HEK293 (cell line): ENCODE measurements at regions not wholly inside any gene's neighbourhood (a gene's known extent, or its start where the extent isn't known, plus 50 kb on each side); places are given as distances from the start of the nearest gene placed in this dataset.

Experiments used
- CTCF ChIA-PET: fragments of 350-600 bp; formaldehyde crosslinking; extraction: SDS; loops from one replicate; lab custom pipeline; 2021; ENCODE audit warnings: antibody characterized with exemption; lab: Yijun Ruan, JAX
- POLR2A ChIA-PET: fragments of 300-600 bp; formaldehyde crosslinking; extraction: SDS; loops from one replicate; lab custom pipeline; 2020; ENCODE audit warnings: antibody characterized with exemption, inconsistent platforms; lab: Yijun Ruan, JAX
- H3K27ac ChIP-seq: fragments of 200-500 bp; sonication (Bioruptor generic); 2 replicates; pipeline ENCODE4 v1.5.1; 2014; ENCODE audit warnings: low read depth, low read length, control low read depth, inconsistent platforms; ENCODE audit errors: extremely low read depth
- H3K36me3 ChIP-seq, 2 experiments: fragments of 200-500 bp in 1 of 2; sonication (Bioruptor generic) in 1 of 2; 1 replicate in 1 of 2; 2 replicates in 1 of 2; pipeline ENCODE4 v1.5.1; 2014 to 2017; ENCODE audit warnings: inconsistent platforms in 2 of 2, low read length in 2 of 2; ENCODE audit not compliant: control insufficient read depth in 2 of 2, insufficient read depth in 1 of 2
- H3K4me1 ChIP-seq: fragments of 200-500 bp; sonication (Bioruptor generic); 2 replicates; pipeline ENCODE4 v1.5.1; 2014; ENCODE audit warnings: mild to moderate bottlenecking, low read length, inconsistent platforms; ENCODE audit not compliant: control insufficient read depth, insufficient read depth
- H3K4me3 ChIP-seq: 2 replicates; pipeline ENCODE4 v1.5.1; 2011; ENCODE audit warnings: low read depth, mild to moderate bottlenecking, control low read depth, low read length, moderate library complexity
- H3K9me3 ChIP-seq: fragments of 200-500 bp; sonication (Bioruptor generic); 2 replicates; pipeline ENCODE4 v1.5.1; 2014; ENCODE audit warnings: low read depth, low read length, inconsistent platforms; ENCODE audit not compliant: control insufficient read depth, insufficient read depth
- PRDM2 ChIP-seq: fragments of 450-650 bp; formaldehyde crosslinking; IDR thresholded peaks from 2 replicates; pipeline ENCODE4 v1.5.1; 2016; ENCODE audit warnings: missing biosample characterization, missing genetic modification characterization, borderline replicate concordance
- YY1 ChIP-seq: fragments of 450-650 bp; formaldehyde crosslinking; IDR thresholded peaks from 2 replicates; pipeline ENCODE4 v1.5.1; 2018; ENCODE audit warnings: missing biosample characterization, missing genetic modification characterization
- ZNF132 ChIP-seq: fragments of 450-650 bp; formaldehyde crosslinking; IDR thresholded peaks from 2 replicates; pipeline ENCODE4 v1.5.1; 2017; ENCODE audit warnings: missing biosample characterization, missing genetic modification characterization, borderline replicate concordance
- ZNF366 ChIP-seq: fragments of 450-650 bp; formaldehyde crosslinking; conservative IDR thresholded peaks from 2 replicates; pipeline ENCODE4 v1.5.1; 2016; ENCODE audit warnings: missing biosample characterization, missing genetic modification characterization
- ZNF518A ChIP-seq: fragments of 450-650 bp; formaldehyde crosslinking; conservative IDR thresholded peaks from 2 replicates; pipeline ENCODE4 v1.5.1; 2016; ENCODE audit warnings: low read depth, missing biosample characterization, missing genetic modification characterization
- ZNF792 ChIP-seq: fragments of 450-650 bp; formaldehyde crosslinking; IDR thresholded peaks from 2 replicates; pipeline ENCODE4 v1.5.1; 2016; ENCODE audit warnings: missing biosample characterization, missing genetic modification characterization
- ZSCAN16 ChIP-seq: fragments of 450-650 bp; formaldehyde crosslinking; IDR thresholded peaks from 2 replicates; pipeline ENCODE4 v1.5.1; 2016; ENCODE audit warnings: missing biosample characterization, missing genetic modification characterization
- TF ChIP-seq, protein P1 (sequence below): fragments of 450-650 bp; formaldehyde crosslinking; IDR thresholded peaks from 2 replicates; pipeline ENCODE4 v1.5.1; 2016; ENCODE audit warnings: missing biosample characterization, missing genetic modification characterization

GRCh38 chr1:58890609-58891008, 106.8 kb upstream of the JUN start (continued):
- no peak for TF ChIP-seq ZNF518A
- TF ChIP-seq, protein P1, sequence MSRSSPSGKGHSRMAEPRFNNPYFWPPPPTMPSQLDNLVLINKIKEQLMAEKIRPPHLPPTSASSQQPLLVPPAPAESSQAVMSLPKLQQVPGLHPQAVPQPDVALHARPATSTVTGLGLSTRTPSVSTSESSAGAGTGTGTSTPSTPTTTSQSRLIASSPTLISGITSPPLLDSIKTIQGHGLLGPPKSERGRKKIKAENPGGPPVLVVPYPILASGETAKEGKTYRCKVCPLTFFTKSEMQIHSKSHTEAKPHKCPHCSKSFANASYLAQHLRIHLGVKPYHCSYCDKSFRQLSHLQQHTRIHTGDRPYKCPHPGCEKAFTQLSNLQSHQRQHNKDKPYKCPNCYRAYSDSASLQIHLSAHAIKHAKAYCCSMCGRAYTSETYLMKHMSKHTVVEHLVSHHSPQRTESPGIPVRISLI: no peak

GRCh38 chr1:58891347-58891746, 107.5 kb upstream of the JUN start:
- Histone ChIP-seq H3K27ac (no peak overlapping the region), H3K9me3 (no peaks in the 10 kb centered on the region), H3K4me3 (no peak overlapping the region), H3K4me1 (peaks cover 4% of the 10 kb centered on the region), H3K36me3 (no peaks in the 10 kb centered on the region)
- ChIA-PET POLR2A (interaction anchor here (0.5 kb wide), 1 partner anchor 32 kb away, joined by 3 read pairs; no protein-coding TSS in a partner anchor), CTCF (no interaction called here)
- TF ChIP-seq PRDM2 (no peak), ZSCAN16 (tag by site-specific recombination) (no peak), ZNF792 (no peak), YY1 (tag by site-specific recombination) (no peak)

GRCh38 chr1:58893257-58893869, 109.5 kb upstream of the JUN start:
- peaks cover 6% of the 10 kb centered on the region; the same call in 1 of the 2 replicates for H3K4me1 ChIP-seq

More at GRCh38 chr1:58893257-58893869, 109.5 kb upstream of the JUN start:
- Histone ChIP-seq H3K27ac (no peak overlapping the region), H3K9me3 (no peaks in the 10 kb centered on the region), H3K36me3 (no peaks in the 10 kb centered on the region), H3K4me3 (no peak overlapping the region)
- TF ChIP-seq ZNF132 (no peak), ZNF366 (tag by site-specific recombination) (no peak)
- ChIA-PET CTCF (no interaction called here), POLR2A (no interaction called here)
